IPS DF 4.7 (cell line): ENCODE measurements at regions not wholly inside any gene's neighbourhood (a gene's known extent, or its start where the extent isn't known, plus 50 kb on each side); places are given as distances from the start of the nearest gene placed in this dataset.

ENCODE experiments used
- DNase-seq: peaks from one replicate; pipeline ENCODE4 v3.0.0-alpha.2; 2013; ENCODE audit warnings: low spot score; ENCODE audit errors: extremely low read depth

DNA sequence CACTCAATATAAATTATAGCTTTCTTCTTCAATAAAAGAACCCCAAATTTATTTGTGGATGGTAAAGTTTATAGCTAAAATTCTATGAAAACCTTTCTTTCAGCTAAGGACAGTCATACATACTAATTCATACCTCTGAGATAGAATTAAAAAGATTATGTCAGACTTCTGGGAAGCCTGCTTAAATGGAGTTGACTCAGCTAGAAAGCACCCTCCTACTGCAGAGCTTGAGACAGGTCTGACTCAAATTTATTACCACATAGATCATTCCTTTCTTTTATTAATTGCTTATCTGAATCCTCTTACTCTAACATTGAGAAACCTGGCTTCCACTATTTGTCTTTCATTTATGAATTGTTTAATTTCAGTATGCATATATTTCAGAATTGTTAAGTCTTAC lies 1007.0 kb upstream of the LRFN5 start:
- no peak for DNase-seq

GRCh38 chr14:40581264-40581663 lies 1025.4 kb upstream of the LRFN5 start:
- no peak for DNase-seq

- no peak for DNase-seq
These were observed 1029.7 kb upstream of the LRFN5 start for GRCh38 chr14:40576880-40577478.

DNA sequence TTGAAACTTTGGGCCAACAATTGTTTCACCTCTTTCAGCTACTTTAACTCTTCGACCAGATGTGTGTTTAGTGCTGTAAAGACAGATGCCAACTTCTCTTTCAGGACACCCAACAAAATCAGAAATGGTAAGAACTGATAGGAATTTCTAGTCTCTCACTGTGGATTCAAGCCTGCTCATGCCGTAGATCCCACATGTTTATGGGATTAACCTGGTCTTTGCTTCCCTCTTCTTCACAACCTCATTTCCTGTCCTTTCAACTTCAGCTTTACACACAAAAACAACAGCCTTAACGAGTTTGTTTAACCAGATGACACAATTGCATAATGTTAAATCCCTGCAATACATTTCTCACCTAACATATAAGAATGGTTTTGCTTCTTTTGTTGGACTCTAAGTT lies 1031.9 kb upstream of the LRFN5 start:
- no peak for DNase-seq

DNA sequence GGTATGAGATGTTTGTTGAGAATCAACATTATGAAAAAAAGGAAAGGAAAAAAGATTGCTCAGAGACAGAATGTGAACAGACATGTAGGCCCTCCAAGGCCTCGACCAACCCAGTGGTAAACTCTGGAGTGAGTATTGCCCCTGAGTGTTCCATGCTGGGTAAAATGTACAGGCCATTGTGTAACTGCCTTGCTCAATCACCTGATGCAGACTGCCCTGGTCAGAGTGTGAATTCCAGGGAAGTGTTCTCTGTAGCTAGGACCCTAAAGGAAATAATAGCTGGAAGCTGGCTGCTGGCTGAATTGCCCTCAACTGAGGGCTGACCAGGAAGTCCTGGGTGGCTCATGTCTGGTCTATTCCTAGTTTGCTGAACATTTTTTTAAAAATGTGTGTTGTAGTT lies 1081.4 kb upstream of the LRFN5 start:
- DNase-seq, result no peak

- no peak for DNase-seq
These were observed 1083.6 kb upstream of the LRFN5 start for GRCh38 chr14:40523123-40523522.

GRCh38 chr14:40494483-40494882 lies 1062.2 kb upstream of the FBXO33 start:
- no peak for DNase-seq

DNA sequence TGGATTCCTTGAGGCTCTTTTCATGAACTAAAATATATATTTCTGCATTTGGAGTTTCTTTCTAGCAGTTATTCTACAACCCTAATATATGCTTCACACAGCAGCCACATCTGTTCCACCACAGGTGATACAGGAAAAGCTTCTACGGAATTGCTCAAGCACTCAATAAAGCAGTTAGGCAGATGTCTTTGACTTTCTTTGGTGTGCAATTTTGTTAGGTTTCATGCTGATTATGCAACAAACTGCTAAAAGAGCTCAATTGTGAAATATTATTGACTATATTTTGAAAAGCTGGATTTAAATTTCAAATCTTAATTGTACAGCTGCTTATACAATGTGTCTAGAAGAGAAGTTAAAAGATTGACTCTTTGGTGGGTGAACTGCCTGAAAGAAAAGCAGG lies 1055.6 kb upstream of the FBXO33 start:
- DNase-seq, result no peak

- no peak for DNase-seq
These were observed 1053.5 kb upstream of the FBXO33 start for GRCh38 chr14:40485688-40486087.

DNA sequence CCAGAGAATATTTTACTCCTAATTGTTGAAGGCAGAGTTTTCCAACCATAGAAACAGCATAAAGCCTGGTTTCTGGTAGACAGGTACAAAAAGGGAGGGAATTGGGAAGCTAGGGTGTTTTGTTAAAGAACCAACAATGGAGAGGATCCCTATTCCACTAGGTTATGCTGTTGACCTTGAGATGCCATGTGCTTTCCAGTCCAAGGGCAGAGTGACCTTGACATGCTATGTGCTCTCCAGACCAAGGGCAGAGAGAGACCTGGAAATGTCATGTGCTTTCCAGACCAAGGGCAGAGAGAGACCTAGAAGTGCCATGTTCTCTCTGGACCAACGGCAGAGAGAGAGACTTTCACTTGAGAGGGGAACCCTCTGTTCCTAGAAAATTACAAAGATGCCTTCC lies 1043.8 kb upstream of the FBXO33 start:
- DNase-seq, result no peak

GRCh38 chr14:40467969-40468368 lies 1035.7 kb upstream of the FBXO33 start:
- no peak for DNase-seq

DNA sequence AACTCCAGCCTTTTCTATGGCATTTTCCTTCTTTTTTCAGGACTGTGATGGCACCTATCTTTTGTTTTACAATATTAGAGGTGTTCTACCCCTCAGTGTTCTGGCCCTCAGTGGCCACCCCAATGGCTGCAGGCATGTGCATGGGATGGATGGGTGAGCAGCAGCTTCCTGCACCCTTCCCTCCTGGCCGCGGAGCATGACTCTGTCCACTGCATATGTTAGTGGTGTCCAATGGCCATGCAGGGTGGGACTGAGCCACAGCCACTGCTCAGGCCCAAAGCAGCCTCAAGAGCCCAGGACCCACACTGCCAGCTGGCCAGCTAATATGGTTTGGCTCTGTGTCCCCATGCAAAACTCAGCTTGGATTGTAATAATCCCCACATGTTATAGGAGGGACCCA lies 1032.3 kb upstream of the FBXO33 start:
- DNase-seq, result no peak

GRCh38 chr14:40463886-40464285 lies 1031.7 kb upstream of the FBXO33 start:
- no peak for DNase-seq

DNA sequence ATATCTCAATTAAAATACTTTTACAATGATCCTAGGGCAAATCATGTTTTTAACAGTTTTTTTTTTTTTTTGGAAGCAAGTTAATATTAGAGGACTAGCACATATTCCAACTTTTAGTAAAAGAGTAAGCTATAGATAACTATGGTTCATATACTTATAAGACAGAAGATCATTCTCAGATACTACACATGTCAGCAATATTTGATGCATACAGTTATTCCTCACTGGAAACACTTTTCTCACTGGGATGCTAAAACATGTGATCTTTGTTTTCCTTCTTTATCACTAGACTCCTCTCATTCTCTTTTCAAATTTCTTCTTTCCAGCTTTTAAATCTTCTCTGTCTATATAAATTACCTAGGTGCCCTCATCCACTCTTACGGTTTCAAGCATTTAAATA lies 1020.4 kb upstream of the FBXO33 start:
- no peak for DNase-seq

DNA sequence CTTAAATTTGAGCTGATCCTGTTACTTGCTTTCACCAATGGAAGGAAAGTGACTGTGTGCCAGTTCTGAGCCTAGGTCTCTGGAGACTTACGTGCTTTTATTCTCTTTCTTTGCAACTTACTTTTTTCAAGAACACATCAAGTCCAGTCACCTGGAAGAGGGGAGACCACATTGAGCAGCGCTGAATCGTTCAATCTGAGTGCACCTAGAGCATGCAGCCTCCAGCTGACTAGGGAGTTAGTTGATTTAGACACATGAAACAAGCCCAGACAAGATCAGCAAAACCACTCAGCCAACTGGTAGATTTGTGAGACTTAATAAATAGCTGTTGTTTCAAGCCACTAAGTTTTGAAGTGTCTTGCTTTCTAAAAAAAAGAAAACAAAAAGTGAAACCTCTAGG lies 1014.8 kb upstream of the FBXO33 start:
- no peak for DNase-seq

GRCh38 chr14:40445020-40445419 lies 1012.8 kb upstream of the FBXO33 start:
- DNase-seq, result no peak

DNA sequence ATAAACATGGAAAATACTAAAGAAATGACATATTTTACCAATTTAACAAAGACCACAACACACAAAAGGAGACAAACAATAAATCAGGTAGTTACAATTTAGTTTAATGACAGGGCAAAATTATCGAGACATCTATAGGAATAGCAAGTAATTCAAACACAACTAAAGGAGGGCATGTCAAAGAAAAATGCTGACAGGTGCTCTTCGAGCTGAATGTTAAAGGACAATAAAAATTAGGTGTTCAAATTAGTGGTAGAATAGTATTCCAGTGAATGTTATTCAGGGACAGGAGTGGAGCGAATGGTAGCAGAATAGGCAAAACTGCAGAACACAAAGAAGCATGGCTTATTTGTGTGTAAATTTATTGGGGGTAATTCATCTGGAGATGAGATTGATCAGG lies 1004.3 kb upstream of the FBXO33 start:
- no peak for DNase-seq

DNA sequence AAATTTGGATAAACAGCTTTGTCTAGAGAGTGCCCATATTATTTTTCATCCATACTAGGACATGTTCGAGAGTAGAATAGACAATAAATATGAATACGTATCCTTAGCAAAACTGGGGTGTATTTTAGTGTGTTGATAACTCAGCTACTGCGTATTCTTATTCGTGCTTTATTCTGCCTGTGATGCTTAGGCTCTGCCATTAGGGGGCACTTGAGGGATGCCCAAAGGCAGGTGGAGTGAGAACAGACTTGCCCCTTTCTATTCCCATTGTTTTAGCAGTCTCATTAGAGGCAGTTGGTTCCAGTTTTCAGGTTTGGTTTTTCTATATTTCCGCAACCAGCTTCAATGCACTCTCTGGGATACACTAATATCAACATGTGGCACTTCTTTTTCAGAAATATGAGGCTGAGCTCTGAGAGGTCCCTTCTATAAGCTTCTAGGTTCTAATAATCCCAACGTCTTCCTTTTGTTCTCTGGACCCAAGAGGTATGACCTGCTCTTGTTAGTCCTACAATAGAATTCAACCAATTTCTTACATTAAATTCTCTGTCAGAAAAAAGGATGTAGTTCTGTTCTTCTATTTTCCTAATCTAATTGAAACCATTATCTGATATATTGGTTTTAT lies 985.7 kb upstream of the FBXO33 start:
- DNase-seq, result peak; percentile 22

DNA sequence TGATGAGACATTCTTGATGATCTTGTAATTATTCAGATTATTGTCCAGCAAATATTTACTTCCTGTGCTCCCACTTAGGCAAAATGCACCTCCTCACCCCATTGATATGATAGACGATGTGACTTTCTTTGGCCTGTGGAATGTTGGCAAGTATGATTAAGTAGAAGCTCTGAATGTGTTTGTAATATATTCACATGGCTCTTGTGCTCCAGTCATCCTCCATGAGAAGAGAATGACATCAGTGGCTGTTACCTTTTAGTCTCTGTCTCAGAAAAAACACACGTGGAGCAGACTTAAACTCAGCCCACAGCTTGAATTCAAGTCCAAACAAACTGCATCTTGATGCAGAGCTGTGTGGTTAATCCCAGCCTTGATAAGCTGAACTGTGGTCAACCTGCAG lies 984.3 kb upstream of the FBXO33 start:
- DNase-seq, result no peak

GRCh38 chr14:40414386-40414785 lies 982.2 kb upstream of the FBXO33 start:
- DNase-seq, result no peak

DNA sequence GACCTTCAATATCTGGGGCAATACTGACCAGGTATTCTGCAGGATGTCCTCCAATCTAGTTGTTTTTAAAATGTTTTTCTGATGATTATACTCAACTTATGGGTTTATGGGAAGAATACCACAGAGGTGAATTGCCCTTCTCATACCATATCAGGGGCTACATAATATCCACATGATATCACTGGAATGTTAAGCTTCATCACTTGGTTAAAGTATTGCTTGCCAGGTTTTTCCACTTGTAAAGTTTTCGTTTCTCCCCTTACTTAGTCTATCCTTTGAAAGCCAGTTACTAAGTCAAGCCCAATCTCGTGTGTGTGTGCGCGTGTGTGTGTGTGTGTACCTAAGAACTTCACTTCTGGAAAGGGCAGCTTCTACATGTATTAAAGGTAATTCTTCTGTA lies 980.9 kb upstream of the FBXO33 start:
- DNase-seq, result no peak

DNA sequence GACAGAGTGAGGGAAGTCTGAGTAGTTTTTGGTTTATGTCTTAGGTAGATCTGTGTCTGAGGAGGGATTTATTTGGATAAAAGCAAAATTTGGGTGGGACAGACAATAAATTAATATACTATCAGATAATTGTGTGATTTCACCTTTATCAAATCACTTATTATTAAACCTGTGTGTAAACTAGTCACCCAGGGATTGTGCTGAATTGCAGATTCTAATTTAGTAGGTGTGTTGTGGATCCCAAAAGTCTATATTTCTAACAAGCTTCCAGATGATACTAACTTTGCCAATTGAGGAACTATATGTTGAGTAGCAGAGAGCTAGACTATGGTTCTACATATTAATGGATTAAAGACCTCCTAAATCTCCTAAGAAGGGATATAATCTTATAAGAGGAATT lies 978.5 kb upstream of the FBXO33 start:
- DNase-seq, result no peak

DNA sequence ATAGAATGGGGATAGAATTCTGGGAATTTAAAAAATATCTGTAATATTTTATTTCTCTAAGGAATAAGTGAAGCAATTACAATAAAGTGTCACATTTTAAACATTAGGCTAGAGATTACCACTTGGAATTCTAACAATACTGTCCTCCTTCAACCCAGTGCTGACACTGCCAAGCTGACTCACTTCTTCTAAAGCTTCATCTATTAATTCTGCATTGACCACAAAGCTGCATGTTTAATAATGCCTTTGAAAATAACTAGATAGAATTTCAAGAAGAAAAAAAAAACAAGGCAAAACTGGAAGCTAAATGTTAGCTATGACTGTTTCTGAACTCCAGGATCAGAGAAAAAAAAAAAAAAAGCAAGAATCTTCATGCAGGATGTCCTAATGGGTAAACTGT lies 970.7 kb upstream of the FBXO33 start:
- no peak for DNase-seq

DNA sequence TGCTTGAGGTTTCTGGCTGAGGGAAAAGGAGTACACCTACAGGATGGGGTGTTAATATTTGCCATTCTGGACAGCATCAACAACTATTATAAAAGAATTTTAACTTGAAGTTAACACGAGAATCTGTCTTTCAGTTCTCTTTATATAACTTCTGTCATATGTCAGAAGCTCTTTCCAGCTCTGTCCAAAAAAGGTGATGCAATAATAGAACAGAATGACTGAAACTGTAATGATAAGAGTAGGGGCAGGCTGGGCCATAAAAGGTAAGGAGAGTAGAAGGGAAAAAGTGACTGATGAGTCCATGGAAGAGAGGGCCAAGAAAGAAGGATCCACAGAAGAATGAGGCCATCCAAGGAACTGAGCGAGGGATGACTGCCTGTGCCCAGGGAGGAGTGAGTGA lies 966.7 kb upstream of the FBXO33 start:
- no peak for DNase-seq
